PFSK-1 (cell line): ENCODE measurements at regions not wholly inside any gene's neighbourhood (a gene's known extent, or its start where the extent isn't known, plus 50 kb on each side); places are given as distances from the start of the nearest gene placed in this dataset.

Experiments used
- POLR2AphosphoS5 ChIP-seq: IDR thresholded peaks from 2 replicates; pipeline ENCODE4 v1.6.1; 2012; ENCODE audit warnings: low read depth, mild to moderate bottlenecking, control low read depth, low read length, moderate library complexity
- SIN3A ChIP-seq: IDR thresholded peaks from 2 replicates; pipeline ENCODE4 v1.6.1; 2012; ENCODE audit warnings: mild to moderate bottlenecking, low read length, moderate library complexity, borderline replicate concordance; ENCODE audit not compliant: insufficient read depth
- TAF1 ChIP-seq: IDR thresholded peaks from 2 replicates; pipeline ENCODE4 v1.6.1; 2012; ENCODE audit warnings: low read length, control low read depth, borderline replicate concordance; ENCODE audit not compliant: insufficient read depth
- TF ChIP-seq, protein P1 (sequence below), 2 experiments: IDR thresholded peaks; 2 replicates each; pipeline versions ENCODE4 v1.6.1 to v1.8.0; 2011 to 2012; ENCODE audit warnings: low read depth in 2 of 2, low read length in 2 of 2, control low read depth in 1 of 2, inconsistent platforms in 1 of 2, mild to moderate bottlenecking in 1 of 2, moderate library complexity in 1 of 2; ENCODE audit not compliant: insufficient read depth in 1 of 2

DNA sequence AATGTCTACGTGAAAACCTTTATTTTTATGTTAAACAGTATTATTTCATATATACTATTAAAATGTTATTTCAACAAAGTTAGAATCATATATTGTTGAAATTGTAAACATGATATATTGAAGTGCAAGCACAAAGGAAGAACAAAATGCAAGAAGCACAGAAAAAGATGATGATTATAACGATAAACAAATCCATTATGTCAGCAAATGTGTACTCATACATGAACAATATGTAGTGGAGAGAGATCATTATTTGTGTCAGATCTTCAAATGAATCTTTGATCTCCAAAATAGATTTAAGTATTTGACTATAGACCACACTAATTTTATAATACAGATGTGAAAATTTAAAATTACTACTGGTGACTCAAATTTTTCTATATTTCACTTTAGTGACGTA, 1104.4 kb upstream of the CRIM1 start:
- TF ChIP-seq POLR2AphosphoS5 (no peak), TAF1 (no peak), SIN3A (no peak)
- TF ChIP-seq, protein P1, sequence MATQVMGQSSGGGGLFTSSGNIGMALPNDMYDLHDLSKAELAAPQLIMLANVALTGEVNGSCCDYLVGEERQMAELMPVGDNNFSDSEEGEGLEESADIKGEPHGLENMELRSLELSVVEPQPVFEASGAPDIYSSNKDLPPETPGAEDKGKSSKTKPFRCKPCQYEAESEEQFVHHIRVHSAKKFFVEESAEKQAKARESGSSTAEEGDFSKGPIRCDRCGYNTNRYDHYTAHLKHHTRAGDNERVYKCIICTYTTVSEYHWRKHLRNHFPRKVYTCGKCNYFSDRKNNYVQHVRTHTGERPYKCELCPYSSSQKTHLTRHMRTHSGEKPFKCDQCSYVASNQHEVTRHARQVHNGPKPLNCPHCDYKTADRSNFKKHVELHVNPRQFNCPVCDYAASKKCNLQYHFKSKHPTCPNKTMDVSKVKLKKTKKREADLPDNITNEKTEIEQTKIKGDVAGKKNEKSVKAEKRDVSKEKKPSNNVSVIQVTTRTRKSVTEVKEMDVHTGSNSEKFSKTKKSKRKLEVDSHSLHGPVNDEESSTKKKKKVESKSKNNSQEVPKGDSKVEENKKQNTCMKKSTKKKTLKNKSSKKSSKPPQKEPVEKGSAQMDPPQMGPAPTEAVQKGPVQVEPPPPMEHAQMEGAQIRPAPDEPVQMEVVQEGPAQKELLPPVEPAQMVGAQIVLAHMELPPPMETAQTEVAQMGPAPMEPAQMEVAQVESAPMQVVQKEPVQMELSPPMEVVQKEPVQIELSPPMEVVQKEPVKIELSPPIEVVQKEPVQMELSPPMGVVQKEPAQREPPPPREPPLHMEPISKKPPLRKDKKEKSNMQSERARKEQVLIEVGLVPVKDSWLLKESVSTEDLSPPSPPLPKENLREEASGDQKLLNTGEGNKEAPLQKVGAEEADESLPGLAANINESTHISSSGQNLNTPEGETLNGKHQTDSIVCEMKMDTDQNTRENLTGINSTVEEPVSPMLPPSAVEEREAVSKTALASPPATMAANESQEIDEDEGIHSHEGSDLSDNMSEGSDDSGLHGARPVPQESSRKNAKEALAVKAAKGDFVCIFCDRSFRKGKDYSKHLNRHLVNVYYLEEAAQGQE (IDR thresholded peaks at IDR 0.05; ENCODE audit: insufficient read depth in 1 of 2, low read depth in 2 of 2, low read length in 2 of 2): no peak
